Upper lobe of left lung (tissue), 6 donors: ENCODE measurements at regions not wholly inside any gene's neighbourhood (a gene's known extent, or its start where the extent isn't known, plus 50 kb on each side); places are given as distances from the start of the nearest gene placed in this dataset.

ENCODE experiments used
- ATAC-seq, 2 donors: fragments of 200-7000 bp; cut with Tn5 transposase; one replicate each; pipeline ENCODE4 v1.9.1; 2022; ENCODE audit warnings: mild to moderate bottlenecking in 2 of 2, moderate library complexity in 2 of 2; ENCODE audit not compliant: low FRiP score in 2 of 2
- DNase-seq, 2 donors: peaks; one replicate each; pipeline ENCODE4 v3.0.0-alpha.2; 2019 to 2020
- H3K27ac ChIP-seq, 4 donors: fragments of 200-600 bp; sonication (generic); one replicate each; pipeline ENCODE4 v1.5.1; 2016 to 2019
- H3K27me3 ChIP-seq, 4 donors: fragments of 200-600 bp; sonication (generic); one replicate each; pipeline ENCODE4 v1.5.1; 2017 to 2019
- H3K36me3 ChIP-seq, 4 donors: fragments of 200-600 bp; sonication (generic); one replicate each; pipeline ENCODE4 v1.5.1; 2016 to 2019
- H3K4me1 ChIP-seq, 4 donors: fragments of 200-600 bp; sonication (generic); one replicate each; pipeline ENCODE4 v1.5.1; 2018 to 2019
- H3K4me3 ChIP-seq, 4 donors: fragments of 200-600 bp; sonication (generic); one replicate each; pipeline ENCODE4 v1.5.1; 2017 to 2019; ENCODE audit warnings: mild to moderate bottlenecking in 2 of 4, moderate library complexity in 1 of 4
- H3K9me3 ChIP-seq, 4 donors: fragments of 200-600 bp; sonication (generic); one replicate each; pipeline ENCODE4 v1.5.1; 2018 to 2019
- CTCF ChIP-seq, 6 experiments: fragments of 450-650 bp in 4 of 6; fragments of 200-600 bp in 2 of 6; sonication (generic) in 2 of 6; IDR thresholded peaks; one replicate each; pipeline ENCODE4 v1.5.1; 2016 to 2019; ENCODE audit warnings: antibody characterized with exemption in 6 of 6
- EP300 ChIP-seq, 4 donors: sonication (generic); formaldehyde crosslinking; IDR thresholded peaks; one replicate each; pipeline ENCODE4 v1.5.1; 2017; ENCODE audit warnings: antibody characterized with exemption in 4 of 4, control low read depth in 2 of 4
- POLR2A ChIP-seq, 4 donors: fragments of 450-650 bp; IDR thresholded peaks; one replicate each; pipeline ENCODE4 v1.5.1; 2016 to 2017; ENCODE audit warnings: antibody characterized with exemption in 4 of 4, mild to moderate bottlenecking in 2 of 4
- POLR2AphosphoS5 ChIP-seq, 2 donors: sonication (generic); formaldehyde crosslinking; IDR thresholded peaks; one replicate each; pipeline ENCODE4 v1.5.1; 2017; ENCODE audit warnings: antibody characterized with exemption in 2 of 2
- WGBS, 2 donors: methylation state at CpG; one replicate each; pipeline ENCODE4 v1.1.5; 2017 to 2018; 5-methylcytosine and 5-hydroxymethylcytosine counted together
- donor health status: DM: no; HTN: no; CAD: no; lungs with moderate emphysema.
- donor health status: DM: no; HTN: yes; CAD: no; lungs with severe emphysema.

GRCh38 chr5:67808340-67808739 is 407.2 kb upstream of the PIK3R1 start:
- Histone ChIP-seq H3K27me3 (no peaks in the 10 kb centered on the region), H3K36me3 (no peaks in the 10 kb centered on the region), H3K4me3 (no peak overlapping the region), H3K27ac (no peak overlapping the region), H3K9me3 (no peaks in the 10 kb centered on the region), H3K4me1 (no peaks in the 10 kb centered on the region)
- TF ChIP-seq CTCF (IDR thresholded peaks at IDR 0.05) = no peak
- TF ChIP-seq POLR2A (IDR thresholded peaks at IDR 0.05) = no peak
- no peak for TF ChIP-seq EP300 (IDR thresholded peaks at IDR 0.05)
- no peak for TF ChIP-seq POLR2AphosphoS5 (IDR thresholded peaks at IDR 0.05)
- DNase-seq (no peak), ATAC-seq (peak in 1 of 2 donors; percentile 17)
- 86 to 89% methylated on average over 2 of the region's 2 CpGs for WGBS, 2 donors

DNA sequence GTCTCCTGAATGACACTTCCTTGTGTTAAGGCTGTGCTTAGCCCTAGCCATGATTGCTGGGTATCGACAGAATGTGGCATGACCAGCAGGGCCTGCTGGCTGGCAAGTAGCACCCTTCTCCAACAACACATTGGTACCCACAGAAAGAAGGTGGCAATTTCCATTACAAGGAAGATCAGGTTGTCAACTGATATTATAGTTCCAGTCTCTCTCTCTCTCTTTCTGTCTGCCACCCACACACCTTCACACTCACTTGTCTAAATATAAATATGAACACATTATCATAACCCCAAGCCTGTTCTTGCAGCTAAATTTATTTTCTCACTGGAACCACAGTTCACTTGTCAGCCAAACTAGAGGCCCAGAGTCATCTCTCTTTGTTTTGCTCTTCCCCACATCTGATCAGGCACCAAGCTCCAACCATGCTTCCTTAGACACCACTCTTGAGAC is 408.1 kb upstream of the PIK3R1 start:
- TF ChIP-seq CTCF (IDR thresholded peaks at IDR 0.05) = no peak
- ATAC-seq (no peak), DNase-seq (no peak)
- Histone ChIP-seq H3K4me1 (no peaks in the 10 kb centered on the region), H3K27ac (no peak overlapping the region), H3K9me3 (no peaks in the 10 kb centered on the region), H3K27me3 (no peaks in the 10 kb centered on the region), H3K4me3 (no peak overlapping the region), H3K36me3 (no peaks in the 10 kb centered on the region)
- WGBS, 2 donors = 70 to 95% methylated on average over 1 of the region's 1 CpG

DNA sequence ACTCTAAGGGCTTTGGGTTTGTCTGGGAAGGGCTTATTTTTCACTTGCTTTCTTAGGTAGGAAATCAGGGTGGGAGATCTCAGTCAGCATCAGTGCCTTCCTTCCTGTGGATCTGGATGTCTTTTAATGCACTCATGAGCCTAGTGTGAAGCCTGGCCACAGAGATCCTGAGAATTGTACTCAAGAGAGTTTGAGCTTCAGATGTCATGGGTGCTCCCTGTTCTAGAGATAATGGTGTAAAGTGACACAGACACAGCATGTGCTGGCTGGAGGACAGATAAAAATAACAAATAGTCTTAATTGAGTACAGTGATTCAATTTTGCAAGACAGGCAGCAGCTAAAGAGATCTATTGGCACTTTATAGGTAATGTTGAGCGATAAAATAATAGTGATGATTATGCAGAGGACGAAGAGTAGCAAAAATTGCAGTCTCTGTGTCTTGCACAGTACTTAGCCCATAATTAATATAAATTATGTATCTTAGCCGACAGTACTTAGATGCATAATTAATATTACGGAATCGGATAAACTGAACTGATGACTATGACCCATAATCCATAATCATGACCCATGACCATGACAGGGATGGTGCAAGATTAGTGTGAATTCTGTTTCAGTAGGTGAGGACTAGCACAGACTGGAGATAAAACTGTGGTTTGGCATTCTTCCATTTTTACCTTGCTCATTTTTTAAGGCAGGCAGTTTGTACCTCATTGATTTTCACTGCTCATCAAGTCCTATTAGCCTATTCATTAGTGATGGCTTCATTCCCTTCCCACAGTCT is 408.7 kb upstream of the PIK3R1 start:
- DNase-seq = no peak
- no peaks in the 10 kb centered on the region for H3K4me1 ChIP-seq
- H3K27me3 ChIP-seq = no peaks in the 10 kb centered on the region
- ATAC-seq = no peak
- no peaks in the 10 kb centered on the region for H3K36me3 ChIP-seq
- no peaks in the 10 kb centered on the region for H3K9me3 ChIP-seq
- TF ChIP-seq POLR2AphosphoS5 (IDR thresholded peaks at IDR 0.05) = no peak
- TF ChIP-seq EP300 (IDR thresholded peaks at IDR 0.05) = no peak
- no peak for TF ChIP-seq CTCF (IDR thresholded peaks at IDR 0.05)
- no peak for TF ChIP-seq POLR2A (IDR thresholded peaks at IDR 0.05)
- 92 to 97% methylated on average over 5 of the region's 5 CpGs for WGBS, 2 donors
- no peak overlapping the region for H3K4me3 ChIP-seq
- no peak overlapping the region for H3K27ac ChIP-seq

- H3K27me3 ChIP-seq = no peaks in the 10 kb centered on the region
- H3K4me3 ChIP-seq = no peak overlapping the region
- ATAC-seq (no peak), DNase-seq (no peak)
- 75 to 91% methylated on average over 4 of the region's 4 CpGs for WGBS, 2 donors
- no peaks in the 10 kb centered on the region for H3K4me1 ChIP-seq
- no peak overlapping the region for H3K27ac ChIP-seq
- H3K36me3 ChIP-seq = no peaks in the 10 kb centered on the region
- TF ChIP-seq POLR2AphosphoS5 (IDR thresholded peaks at IDR 0.05) (no peak), EP300 (IDR thresholded peaks at IDR 0.05) (no peak), CTCF (IDR thresholded peaks at IDR 0.05) (no peak), POLR2A (IDR thresholded peaks at IDR 0.05) (no peak)
- H3K9me3 ChIP-seq = no peaks in the 10 kb centered on the region
Observed at GRCh38 chr5:67805666-67806348, 409.7 kb upstream of the PIK3R1 start.
